OCI-LY1 (cell line): ENCODE measurements at regions not wholly inside any gene's neighbourhood (a gene's known extent, or its start where the extent isn't known, plus 50 kb on each side); places are given as distances from the start of the nearest gene placed in this dataset.

Source experiments
- CTCF ChIP-seq: fragments of 200-600 bp; sonication (generic), shearing (Covaris generic); IDR thresholded peaks from 2 replicates; pipeline ENCODE4 v1.5.1; 2017; ENCODE audit warnings: mild to moderate bottlenecking, antibody characterized with exemption, low read length, moderate library complexity, mixed read lengths
- EZH2 ChIP-seq: fragments of 200-600 bp; sonication (generic), shearing (Covaris generic); IDR thresholded peaks from 2 replicates; pipeline ENCODE4 v1.8.0; 2017; ENCODE audit warnings: borderline replicate concordance, mixed run types, mild to moderate bottlenecking, antibody characterized with exemption, low read length, moderate library complexity, mixed read lengths

- TF ChIP-seq CTCF (no peak), EZH2 (no peak)
These were observed 75.9 kb upstream of the CPEB2 start for GRCh38 chr4:14926368-14926767.
